IgD-negative memory B cell (primary cell): ENCODE measurements at regions not wholly inside any gene's neighbourhood (a gene's known extent, or its start where the extent isn't known, plus 50 kb on each side); places are given as distances from the start of the nearest gene placed in this dataset.

Experiments used
- H3K27ac Mint-ChIP-seq, 3 donors: one replicate each; pipeline ENCODE4 v1.8.0; 2020 to 2022; ENCODE audit warnings: mild to moderate bottlenecking in 3 of 3, mixed read lengths in 3 of 3, moderate library complexity in 1 of 3
- H3K27me3 Mint-ChIP-seq: one replicate; pipeline ENCODE4 v1.8.0; 2021; ENCODE audit warnings: mixed read lengths
- H3K36me3 Mint-ChIP-seq: one replicate; pipeline ENCODE4 v1.8.0; 2020; ENCODE audit warnings: mild to moderate bottlenecking, mixed read lengths
- H3K4me1 Mint-ChIP-seq, 3 donors: one replicate each; pipeline ENCODE4 v1.8.0; 2020 to 2022; ENCODE audit warnings: mixed read lengths in 3 of 3, mild to moderate bottlenecking in 1 of 3
- H3K4me3 Mint-ChIP-seq, 4 donors: one replicate each; pipeline ENCODE4 v1.8.0; 2020 to 2022; ENCODE audit warnings: mild to moderate bottlenecking in 4 of 4, mixed read lengths in 4 of 4, moderate library complexity in 3 of 4
- H3K9me3 Mint-ChIP-seq, 3 donors: one replicate each; pipeline ENCODE4 v1.8.0; 2020 to 2021; ENCODE audit warnings: mixed read lengths in 3 of 3, mild to moderate bottlenecking in 1 of 3

DNA sequence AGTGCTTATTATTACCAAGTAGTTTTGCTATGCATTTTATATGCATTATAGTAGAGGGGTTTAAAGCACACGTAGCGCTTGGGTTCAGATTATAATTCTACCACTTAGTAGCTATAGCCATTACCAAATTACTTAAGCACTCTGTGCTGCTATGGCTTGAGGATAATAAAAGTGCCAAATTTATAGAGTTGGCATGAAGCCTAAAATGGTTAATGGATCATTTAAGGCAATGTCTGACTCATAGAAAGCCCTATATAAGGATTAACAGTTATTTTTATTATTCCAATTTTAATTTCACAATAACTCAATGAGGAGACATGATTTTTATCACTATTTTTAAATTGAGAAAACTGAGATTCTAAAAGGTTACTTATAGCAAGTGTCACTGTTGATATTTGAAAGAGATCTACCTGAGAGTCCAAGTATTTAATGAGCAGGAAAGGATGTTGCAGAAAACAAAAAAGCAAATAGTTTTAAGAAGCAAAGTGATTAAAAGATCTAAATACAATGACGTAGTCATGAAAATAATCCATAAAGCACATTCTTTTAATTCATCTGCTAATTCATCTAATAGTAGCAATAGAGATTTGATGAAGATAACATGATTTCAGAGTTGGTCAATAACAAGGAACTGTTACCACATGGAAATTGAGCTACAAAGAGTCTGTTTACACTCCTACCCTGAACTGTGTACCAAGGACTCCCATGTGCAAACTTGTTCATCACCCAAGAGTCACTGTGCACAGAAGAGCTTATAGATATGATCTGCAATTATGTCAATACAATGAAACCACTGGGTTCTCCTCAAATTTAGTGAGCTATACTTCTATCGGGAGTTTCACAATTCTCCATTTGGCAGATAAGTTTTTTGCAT is 78.8 kb upstream of the DTNA start:
- no peak overlapping the region for H3K27ac Mint-ChIP-seq
- no peaks in the 10 kb centered on the region for H3K27me3 Mint-ChIP-seq
- H3K4me1 Mint-ChIP-seq = no peaks in the 10 kb centered on the region
- no peak overlapping the region for H3K4me3 Mint-ChIP-seq
- no peaks in the 10 kb centered on the region for H3K36me3 Mint-ChIP-seq
- H3K9me3 Mint-ChIP-seq = no peaks in the 10 kb centered on the region

DNA sequence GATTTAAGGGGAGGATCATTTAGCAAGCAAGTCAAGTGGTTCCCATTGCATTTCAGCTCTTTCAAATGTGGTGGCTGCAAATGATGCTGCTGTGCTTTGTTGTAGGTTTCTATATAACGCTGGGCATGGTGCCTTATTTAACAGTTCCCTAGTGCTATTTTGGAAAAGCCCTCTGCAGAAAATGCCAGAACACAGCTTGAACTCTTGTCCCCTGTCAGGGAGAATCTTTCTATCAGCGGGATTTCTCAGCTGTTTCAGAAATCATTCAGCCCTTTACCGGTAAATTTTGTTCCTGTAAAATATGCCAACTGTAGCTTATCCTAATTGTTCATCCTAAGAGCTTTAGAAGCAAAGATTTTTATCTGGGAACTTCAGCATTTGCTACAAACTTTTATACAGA is 77.8 kb upstream of the DTNA start:
- Mint-ChIP-seq H3K4me1 (no peaks in the 10 kb centered on the region), H3K4me3 (no peak overlapping the region), H3K9me3 (no peaks in the 10 kb centered on the region), H3K36me3 (no peaks in the 10 kb centered on the region), H3K27ac (no peak overlapping the region), H3K27me3 (no peaks in the 10 kb centered on the region)

- H3K36me3 Mint-ChIP-seq = no peaks in the 10 kb centered on the region
Observed at GRCh38 chr18:34633368-34633767, 76.7 kb upstream of the DTNA start.

DNA sequence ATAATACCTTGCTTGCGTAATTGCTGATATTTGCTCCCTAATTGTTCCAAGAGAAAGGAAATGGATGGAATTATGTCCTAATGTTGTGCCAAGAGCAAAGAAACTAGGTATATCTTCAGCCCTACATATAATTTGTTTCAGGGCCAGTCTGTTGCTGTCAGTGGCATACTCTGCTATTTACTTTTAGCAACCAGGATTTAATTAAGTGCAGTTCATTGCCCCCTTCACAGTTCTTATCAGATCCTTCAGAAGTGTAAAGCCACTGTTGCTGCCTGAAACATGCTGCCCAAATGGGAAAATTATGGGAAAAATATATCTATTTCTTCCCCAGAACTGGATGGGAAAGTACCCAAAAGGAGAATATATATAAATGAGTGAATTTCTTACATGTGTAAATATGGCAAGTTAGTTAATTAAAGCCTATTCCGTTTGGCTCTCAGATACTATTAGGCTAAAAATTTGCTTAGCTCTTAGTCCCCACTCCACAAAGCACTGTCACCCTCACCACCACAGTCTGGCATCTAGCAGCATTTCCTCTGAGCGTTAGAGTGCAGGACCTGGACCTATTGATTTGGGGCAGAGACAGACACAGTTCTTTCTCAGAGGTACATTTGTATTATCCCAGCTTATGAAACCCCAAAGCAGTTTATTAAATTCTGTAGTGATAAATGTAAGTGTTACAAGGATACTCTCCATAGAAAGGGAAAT is 72.8 kb upstream of the DTNA start:
- Mint-ChIP-seq H3K4me3 (no peak overlapping the region), H3K36me3 (no peaks in the 10 kb centered on the region), H3K9me3 (no peaks in the 10 kb centered on the region), H3K27me3 (no peaks in the 10 kb centered on the region), H3K4me1 (no peaks in the 10 kb centered on the region), H3K27ac (no peak overlapping the region)

More at GRCh38 chr18:34633368-34633767, 76.7 kb upstream of the DTNA start:
- Mint-ChIP-seq H3K27me3 (no peaks in the 10 kb centered on the region), H3K4me1 (no peaks in the 10 kb centered on the region), H3K4me3 (no peak overlapping the region), H3K9me3 (no peaks in the 10 kb centered on the region), H3K27ac (no peak overlapping the region)

- no peak overlapping the region for H3K27ac Mint-ChIP-seq
- no peaks in the 10 kb centered on the region for H3K36me3 Mint-ChIP-seq
- no peak overlapping the region for H3K4me3 Mint-ChIP-seq
- H3K27me3 Mint-ChIP-seq = no peaks in the 10 kb centered on the region
- no peaks in the 10 kb centered on the region for H3K4me1 Mint-ChIP-seq
- no peaks in the 10 kb centered on the region for H3K9me3 Mint-ChIP-seq
Observed at GRCh38 chr18:34639687-34640086, 70.4 kb upstream of the DTNA start.

- no peaks in the 10 kb centered on the region for H3K4me1 Mint-ChIP-seq
- no peak overlapping the region for H3K27ac Mint-ChIP-seq
- no peaks in the 10 kb centered on the region for H3K36me3 Mint-ChIP-seq
- no peaks in the 10 kb centered on the region for H3K9me3 Mint-ChIP-seq
- H3K4me3 Mint-ChIP-seq = no peak overlapping the region
- no peaks in the 10 kb centered on the region for H3K27me3 Mint-ChIP-seq
Observed at GRCh38 chr18:34640276-34640675, 69.8 kb upstream of the DTNA start.

- no peak overlapping the region for H3K27ac Mint-ChIP-seq
- no peaks in the 10 kb centered on the region for H3K27me3 Mint-ChIP-seq
- H3K9me3 Mint-ChIP-seq = no peaks in the 10 kb centered on the region
- no peaks in the 10 kb centered on the region for H3K36me3 Mint-ChIP-seq
- no peak overlapping the region for H3K4me3 Mint-ChIP-seq
- H3K4me1 Mint-ChIP-seq = no peaks in the 10 kb centered on the region
Observed at GRCh38 chr18:34643989-34644388, 66.1 kb upstream of the DTNA start.

GRCh38 chr18:34647251-34647650 is 62.8 kb upstream of the DTNA start:
- Mint-ChIP-seq H3K36me3 (no peaks in the 10 kb centered on the region), H3K27me3 (no peaks in the 10 kb centered on the region), H3K9me3 (no peaks in the 10 kb centered on the region), H3K4me1 (no peaks in the 10 kb centered on the region), H3K27ac (no peak overlapping the region), H3K4me3 (no peak overlapping the region)

GRCh38 chr18:34648269-34648985 is 61.7 kb upstream of the DTNA start:
- H3K4me3 Mint-ChIP-seq = no peak overlapping the region
- H3K9me3 Mint-ChIP-seq = no peaks in the 10 kb centered on the region
- H3K27me3 Mint-ChIP-seq = no peaks in the 10 kb centered on the region
- H3K36me3 Mint-ChIP-seq = no peaks in the 10 kb centered on the region
- H3K27ac Mint-ChIP-seq = no peak overlapping the region
- no peaks in the 10 kb centered on the region for H3K4me1 Mint-ChIP-seq

DNA sequence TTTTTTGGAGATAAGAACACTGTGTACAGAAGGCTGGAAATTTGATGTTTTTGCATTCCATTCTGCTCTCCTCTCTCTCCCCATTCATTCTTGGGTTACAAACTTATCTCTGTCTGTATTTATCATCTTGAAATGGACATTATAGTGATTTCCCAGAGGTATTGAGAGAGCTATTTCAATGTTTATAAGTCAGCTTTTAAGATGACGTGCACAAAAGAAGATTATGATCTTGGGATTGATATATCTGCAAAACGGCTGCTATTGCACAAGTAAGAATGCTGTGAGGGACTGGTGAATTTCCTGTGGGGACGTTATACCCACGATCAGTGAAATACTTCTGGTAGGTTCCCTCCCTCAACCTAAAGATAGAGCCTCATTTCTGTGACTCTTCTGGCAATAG is 61.0 kb upstream of the DTNA start:
- no peak overlapping the region for H3K27ac Mint-ChIP-seq
- no peaks in the 10 kb centered on the region for H3K9me3 Mint-ChIP-seq
- H3K4me1 Mint-ChIP-seq = no peaks in the 10 kb centered on the region
- no peaks in the 10 kb centered on the region for H3K27me3 Mint-ChIP-seq
- H3K36me3 Mint-ChIP-seq = no peaks in the 10 kb centered on the region
- H3K4me3 Mint-ChIP-seq = no peak overlapping the region

- H3K27ac Mint-ChIP-seq = no peak overlapping the region
- H3K4me1 Mint-ChIP-seq = no peaks in the 10 kb centered on the region
- no peaks in the 10 kb centered on the region for H3K27me3 Mint-ChIP-seq
- H3K36me3 Mint-ChIP-seq = no peaks in the 10 kb centered on the region
- no peak overlapping the region for H3K4me3 Mint-ChIP-seq
- no peaks in the 10 kb centered on the region for H3K9me3 Mint-ChIP-seq
Observed at GRCh38 chr18:34650121-34650545, 60.0 kb upstream of the DTNA start.

DNA sequence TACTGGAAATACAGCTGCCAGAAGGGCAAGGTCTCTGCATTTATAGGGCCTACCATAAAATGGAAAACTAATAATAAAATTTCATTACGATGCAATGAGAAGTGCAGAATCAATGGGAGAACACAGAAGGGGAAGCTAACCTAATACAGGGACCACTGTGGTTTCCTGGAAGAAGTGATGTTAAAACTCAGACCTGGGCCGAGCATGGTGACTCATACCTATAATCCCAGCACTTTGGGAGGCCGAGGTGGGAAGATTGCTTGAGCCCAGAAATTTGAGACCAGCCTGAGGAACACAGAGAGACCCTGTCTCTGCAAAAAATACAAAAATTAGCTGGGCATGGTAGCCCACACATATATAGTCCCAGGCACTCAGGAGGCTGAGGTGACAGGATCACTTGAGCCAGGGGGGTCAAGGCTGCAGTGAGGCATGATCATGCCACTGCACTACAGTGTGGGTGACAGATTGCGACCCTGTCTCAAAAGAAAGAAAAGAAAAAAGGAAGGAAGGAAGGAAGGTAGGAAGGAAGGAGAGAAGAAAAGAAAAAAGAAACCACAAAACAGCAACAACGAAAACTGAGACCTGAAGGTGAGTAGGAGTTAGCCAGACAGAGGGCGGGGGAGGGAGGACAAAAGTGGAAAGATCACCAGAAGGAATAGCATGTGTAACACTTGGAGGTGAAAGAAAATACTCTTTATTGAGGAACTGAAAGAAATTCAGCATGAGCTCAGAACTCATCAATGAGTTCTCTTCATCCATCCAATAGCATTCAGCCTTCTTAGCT is 58.3 kb upstream of the DTNA start:
- Mint-ChIP-seq H3K9me3 (no peaks in the 10 kb centered on the region), H3K36me3 (no peaks in the 10 kb centered on the region), H3K27me3 (no peaks in the 10 kb centered on the region), H3K4me1 (no peaks in the 10 kb centered on the region), H3K27ac (no peak overlapping the region), H3K4me3 (no peak overlapping the region)

DNA sequence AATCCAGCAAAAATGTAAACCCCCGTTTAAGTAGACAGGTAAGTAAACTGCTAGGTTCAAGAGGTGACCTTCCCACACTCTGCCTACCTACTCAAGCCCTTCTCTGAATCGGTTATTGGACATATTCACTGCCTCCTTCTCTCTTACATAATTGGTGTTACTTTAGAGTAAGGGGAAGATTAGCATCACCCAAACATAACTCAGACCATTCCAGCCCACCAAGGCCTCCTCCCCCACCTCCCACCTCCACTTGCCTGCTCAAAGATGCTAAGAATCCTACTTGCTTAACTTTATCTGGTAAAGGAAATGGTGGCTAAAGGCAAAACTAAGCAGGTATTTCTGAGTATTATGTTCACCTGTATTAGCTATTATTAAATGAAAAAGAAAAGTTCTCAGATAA is 55.0 kb upstream of the DTNA start:
- Mint-ChIP-seq H3K36me3 (no peaks in the 10 kb centered on the region), H3K9me3 (no peaks in the 10 kb centered on the region), H3K4me3 (no peak overlapping the region), H3K27me3 (peaks cover 3% of the 10 kb centered on the region), H3K27ac (no peak overlapping the region), H3K4me1 (no peaks in the 10 kb centered on the region)

DNA sequence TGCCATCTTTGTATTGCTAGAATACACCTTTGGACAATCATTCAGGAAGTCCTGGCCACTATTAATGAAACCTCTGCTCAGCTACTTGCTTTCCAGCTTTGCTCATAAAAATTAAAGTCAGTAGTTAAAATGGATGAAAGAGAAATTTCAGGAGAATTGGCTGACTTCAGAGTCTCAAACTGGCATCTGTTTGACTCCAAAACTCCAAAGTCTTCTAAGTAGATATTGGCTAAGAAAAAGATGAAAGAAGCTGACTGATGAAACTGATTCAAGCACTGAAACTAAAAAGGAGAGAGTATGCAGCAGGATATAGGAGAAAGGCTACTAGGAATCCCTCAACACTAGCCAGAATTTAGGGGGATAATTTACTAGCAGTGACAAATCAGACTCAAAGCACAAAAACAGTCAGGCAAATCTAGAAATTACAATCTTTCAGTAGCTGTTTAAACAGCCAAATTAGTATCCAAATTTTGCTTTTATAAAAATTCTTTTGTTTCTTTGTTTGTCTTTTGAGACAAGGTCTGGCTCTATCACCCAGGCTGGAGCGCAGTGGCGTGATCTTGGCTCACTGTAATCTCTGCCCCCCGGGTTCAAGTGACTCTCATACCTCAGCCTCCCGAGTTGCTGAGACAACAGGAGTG is 52.1 kb upstream of the DTNA start:
- H3K27ac Mint-ChIP-seq = no peak overlapping the region

More for the DNA sequence above, 52.1 kb upstream of the DTNA start:
- Mint-ChIP-seq H3K9me3 (no peaks in the 10 kb centered on the region), H3K4me3 (no peak overlapping the region), H3K27me3 (peaks cover 3% of the 10 kb centered on the region), H3K36me3 (no peaks in the 10 kb centered on the region), H3K4me1 (no peaks in the 10 kb centered on the region)
